Breast epithelium (tissue), 3 donors: ENCODE measurements at regions not wholly inside any gene's neighbourhood (a gene's known extent, or its start where the extent isn't known, plus 50 kb on each side); places are given as distances from the start of the nearest gene placed in this dataset.

Experiments used
- POLR2A ChIP-seq: fragments of 450-650 bp; IDR thresholded peaks from one replicate; pipeline ENCODE4 v1.6.1; 2016; ENCODE audit warnings: antibody characterized with exemption, mild to moderate bottlenecking, moderate library complexity
- TF ChIP-seq, protein P1 (sequence below), 3 donors: fragments of 450-650 bp; IDR thresholded peaks; one replicate each; pipeline ENCODE4 v1.5.1; 2016 to 2017; ENCODE audit warnings: antibody characterized with exemption in 3 of 3, mild to moderate bottlenecking in 3 of 3, moderate library complexity in 3 of 3

DNA sequence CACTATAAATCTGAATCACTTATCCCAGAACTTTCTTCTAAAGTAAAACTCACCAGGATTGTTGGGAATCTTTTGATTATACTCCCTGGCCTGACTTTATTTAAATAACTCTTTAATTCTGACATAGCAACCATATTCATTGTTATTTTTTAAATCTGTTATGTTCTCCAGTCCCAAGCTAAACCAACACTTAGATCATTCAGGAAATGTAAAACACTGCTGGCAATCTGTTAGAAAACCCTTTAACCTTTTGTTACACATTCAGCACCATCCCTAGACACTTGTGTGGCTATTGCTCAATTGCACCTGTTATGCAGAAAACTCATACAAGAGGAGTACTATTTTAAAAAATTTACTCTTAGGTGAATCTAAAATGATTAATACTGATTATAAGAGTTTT lies 101.8 kb upstream of the NHSL1 start:
- TF ChIP-seq, protein P1, sequence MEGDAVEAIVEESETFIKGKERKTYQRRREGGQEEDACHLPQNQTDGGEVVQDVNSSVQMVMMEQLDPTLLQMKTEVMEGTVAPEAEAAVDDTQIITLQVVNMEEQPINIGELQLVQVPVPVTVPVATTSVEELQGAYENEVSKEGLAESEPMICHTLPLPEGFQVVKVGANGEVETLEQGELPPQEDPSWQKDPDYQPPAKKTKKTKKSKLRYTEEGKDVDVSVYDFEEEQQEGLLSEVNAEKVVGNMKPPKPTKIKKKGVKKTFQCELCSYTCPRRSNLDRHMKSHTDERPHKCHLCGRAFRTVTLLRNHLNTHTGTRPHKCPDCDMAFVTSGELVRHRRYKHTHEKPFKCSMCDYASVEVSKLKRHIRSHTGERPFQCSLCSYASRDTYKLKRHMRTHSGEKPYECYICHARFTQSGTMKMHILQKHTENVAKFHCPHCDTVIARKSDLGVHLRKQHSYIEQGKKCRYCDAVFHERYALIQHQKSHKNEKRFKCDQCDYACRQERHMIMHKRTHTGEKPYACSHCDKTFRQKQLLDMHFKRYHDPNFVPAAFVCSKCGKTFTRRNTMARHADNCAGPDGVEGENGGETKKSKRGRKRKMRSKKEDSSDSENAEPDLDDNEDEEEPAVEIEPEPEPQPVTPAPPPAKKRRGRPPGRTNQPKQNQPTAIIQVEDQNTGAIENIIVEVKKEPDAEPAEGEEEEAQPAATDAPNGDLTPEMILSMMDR (IDR thresholded peaks at IDR 0.05), result no peak
- no peak for TF ChIP-seq POLR2A
